Body of pancreas (tissue), 4 donors: ENCODE measurements at regions not wholly inside any gene's neighbourhood (a gene's known extent, or its start where the extent isn't known, plus 50 kb on each side); places are given as distances from the start of the nearest gene placed in this dataset.
"Not testable (repeated sequence)": the region's sequence is repeated elsewhere in the genome, so short reads cannot be mapped to it uniquely, and the experiment has no call there.

ENCODE experiments used
- ATAC-seq: fragments of 150-250 bp; one replicate; pipeline ENCODE4 v1.9.1; 2016
- DNase-seq, 4 donors: peaks; one replicate each; pipeline ENCODE4 v3.0.0-alpha.2; 2019
- H3K27ac ChIP-seq, 4 donors: fragments of 200-600 bp; sonication (generic); 1 replicate in 3 of 4; 2 replicates in 1 of 4; pipeline versions ENCODE4 v1.5.1 to v1.6.1; 2016 to 2019; ENCODE audit warnings: mild to moderate bottlenecking in 1 of 4, mixed read lengths in 1 of 4, moderate library complexity in 1 of 4
- H3K27me3 ChIP-seq, 2 donors: fragments of 200-600 bp; sonication (generic); one replicate each; pipeline ENCODE4 v1.6.0; 2016; ENCODE audit warnings: mild to moderate bottlenecking in 1 of 2
- H3K36me3 ChIP-seq, 2 donors: fragments of 200-600 bp; sonication (generic); replicated peaks in 1 of 2; 2 replicates each; pipeline ENCODE4 v1.5.1; 2016; ENCODE audit warnings: low read depth in 2 of 2; ENCODE audit not compliant: insufficient read depth in 1 of 2
- H3K4me1 ChIP-seq: fragments of 200-600 bp; sonication (generic); one replicate; pipeline ENCODE4 v1.6.0; 2016
- H3K4me3 ChIP-seq, 2 donors: fragments of 200-600 bp; sonication (generic); 1 replicate in 1 of 2; 2 replicates in 1 of 2; pipeline ENCODE4 v1.5.1; 2016 to 2019
- H3K9me3 ChIP-seq, 3 donors: fragments of 200-600 bp; sonication (generic); 1 replicate in 2 of 3; 2 replicates in 1 of 3; pipeline ENCODE4 v1.5.1; 2016
- CTCF ChIP-seq, 7 experiments: fragments of 450-650 bp in 4 of 7; fragments of 200-600 bp in 3 of 7; sonication (generic) in 3 of 7; IDR thresholded peaks; one replicate each; pipeline ENCODE4 v1.5.1; 2016 to 2019; ENCODE audit warnings: antibody characterized with exemption in 7 of 7
- POLR2A ChIP-seq, 3 donors: fragments of 450-650 bp; IDR thresholded peaks; one replicate each; pipeline ENCODE4 v1.6.1; 2016; ENCODE audit warnings: antibody characterized with exemption in 3 of 3, mild to moderate bottlenecking in 2 of 3
- WGBS, 2 donors: methylation state at CpG; one replicate each; pipeline ENCODE4 v1.1.5; 2017; 5-methylcytosine and 5-hydroxymethylcytosine counted together
- intact Hi-C: fragments of 100-400 bp; cut with DNase I; formaldehyde crosslinking; loops from one replicate; pipeline ENCODE4 v1.15.1; 2023

- TF ChIP-seq CTCF (IDR thresholded peaks at IDR 0.05) (no peak), POLR2A (IDR thresholded peaks at IDR 0.05) (no peak)
- H3K4me1 ChIP-seq: no peaks in the 10 kb centered on the region
- H3K27ac ChIP-seq: no peak overlapping the region
- intact Hi-C loops: no loop called here
- H3K27me3 ChIP-seq: no peaks in the 10 kb centered on the region
- no peak overlapping the region for H3K4me3 ChIP-seq
- peaks cover 0 to 6% (median 0%) of the 10 kb centered on the region in 3 donors for H3K9me3 ChIP-seq
- no peak for DNase-seq
- no peaks in the 10 kb centered on the region for H3K36me3 ChIP-seq
- ATAC-seq: no peak
Measured at GRCh38 chr14:37830271-37830670, 234.8 kb downstream of the TTC6 start.

GRCh38 chr14:37834275-37834674 is 238.8 kb downstream of the TTC6 start:
- H3K4me3 ChIP-seq: no peak overlapping the region
- H3K27ac ChIP-seq: no peak overlapping the region
- no peak for TF ChIP-seq POLR2A (IDR thresholded peaks at IDR 0.05)
- no peak for TF ChIP-seq CTCF (IDR thresholded peaks at IDR 0.05)
- peaks cover 0 to 6% (median 0%) of the 10 kb centered on the region in 3 donors for H3K9me3 ChIP-seq
- ATAC-seq: no peak
- intact Hi-C loops: no loop called here
- no peak for DNase-seq
- no peaks in the 10 kb centered on the region for H3K27me3 ChIP-seq
- 29 to 39% methylated on average over 1 of the region's 1 CpG for WGBS, 2 donors
- no peaks in the 10 kb centered on the region for H3K4me1 ChIP-seq
- no peaks in the 10 kb centered on the region for H3K36me3 ChIP-seq

- H3K27ac ChIP-seq, ATAC-seq, intact Hi-C loops: not testable (repeated sequence)
Measured at GRCh38 chr14:37838778-37839177, 243.3 kb downstream of the TTC6 start.

GRCh38 chr14:37841039-37841438 is 245.6 kb downstream of the TTC6 start:
- H3K27me3 ChIP-seq, H3K9me3 ChIP-seq, ATAC-seq, H3K27ac ChIP-seq, intact Hi-C loops, H3K4me1 ChIP-seq, DNase-seq, H3K4me3 ChIP-seq, H3K36me3 ChIP-seq: not testable (repeated sequence)
- 61 to 69% methylated on average over 2 to 4 of the region's 4 CpGs for WGBS, 2 donors

More at GRCh38 chr14:37838778-37839177, 243.3 kb downstream of the TTC6 start:
- H3K36me3 ChIP-seq, H3K4me3 ChIP-seq, DNase-seq, H3K27me3 ChIP-seq, H3K9me3 ChIP-seq, H3K4me1 ChIP-seq: not testable (repeated sequence)
- WGBS, 2 donors: 58 to 62% methylated on average over 5 of the region's 5 CpGs

- TF ChIP-seq POLR2A (IDR thresholded peaks at IDR 0.05) (no peak), CTCF (IDR thresholded peaks at IDR 0.05) (no peak)
- ATAC-seq (no peak), DNase-seq (no peak)
- no peaks in the 10 kb centered on the region for H3K9me3 ChIP-seq
- H3K4me3 ChIP-seq: no peak overlapping the region
- H3K4me1 ChIP-seq: no peaks in the 10 kb centered on the region
- 50 to 51% methylated on average over 3 of the region's 3 CpGs for WGBS, 2 donors
- H3K36me3 ChIP-seq: no peaks in the 10 kb centered on the region
- intact Hi-C loops: no loop called here
- no peak overlapping the region for H3K27ac ChIP-seq
- no peaks in the 10 kb centered on the region for H3K27me3 ChIP-seq
Measured at GRCh38 chr14:37842106-37842505, 246.7 kb downstream of the TTC6 start.

- intact Hi-C loops: no loop called here
Measured at GRCh38 chr14:37843954-37844607, 248.7 kb downstream of the TTC6 start.

More at GRCh38 chr14:37843954-37844607, 248.7 kb downstream of the TTC6 start:
- no peak for DNase-seq
- no peaks in the 10 kb centered on the region for H3K4me1 ChIP-seq
- H3K36me3 ChIP-seq: no peaks in the 10 kb centered on the region
- no peaks in the 10 kb centered on the region for H3K9me3 ChIP-seq
- TF ChIP-seq POLR2A (IDR thresholded peaks at IDR 0.05) (no peak), CTCF (IDR thresholded peaks at IDR 0.05) (no peak)
- H3K4me3 ChIP-seq: no peak overlapping the region
- no peaks in the 10 kb centered on the region for H3K27me3 ChIP-seq
- ATAC-seq: no peak
- WGBS, 2 donors: 62 to 66% methylated on average over 8 of the region's 8 CpGs
- H3K27ac ChIP-seq: no peak overlapping the region
